Tibial nerve (tissue), 4 donors: ENCODE measurements at regions not wholly inside any gene's neighbourhood (a gene's known extent, or its start where the extent isn't known, plus 50 kb on each side); places are given as distances from the start of the nearest gene placed in this dataset.
"Not testable (repeated sequence)": the region's sequence is repeated elsewhere in the genome, so short reads cannot be mapped to it uniquely, and the experiment has no call there.

Source experiments
- DNase-seq, 2 donors: peaks; one replicate each; pipeline ENCODE4 v3.0.0-alpha.2; 2019; ENCODE audit warnings: low spot score in 2 of 2
- H3K27ac ChIP-seq, 4 donors: fragments of 200-600 bp; sonication (generic) in 3 of 4; one replicate each; pipeline ENCODE4 v1.5.1; 2017 to 2019; ENCODE audit warnings: mild to moderate bottlenecking in 1 of 4
- H3K27me3 ChIP-seq, 2 donors: fragments of 200-600 bp; sonication (generic) in 1 of 2; one replicate each; pipeline versions ENCODE4 v1.5.1 to v1.6.0; 2017 to 2019
- H3K36me3 ChIP-seq, 3 donors: fragments of 200-600 bp; sonication (generic); one replicate each; pipeline ENCODE4 v1.5.1; 2018 to 2019
- H3K4me1 ChIP-seq, 4 donors: fragments of 200-600 bp; sonication (generic) in 3 of 4; one replicate each; pipeline ENCODE4 v1.5.1; 2017 to 2019
- H3K4me3 ChIP-seq, 4 donors: fragments of 200-600 bp; sonication (generic) in 3 of 4; one replicate each; pipeline ENCODE4 v1.5.1; 2017 to 2019; ENCODE audit warnings: mild to moderate bottlenecking in 1 of 4, moderate library complexity in 1 of 4
- H3K9me3 ChIP-seq, 4 donors: fragments of 200-600 bp; sonication (generic) in 3 of 4; one replicate each; pipeline ENCODE4 v1.5.1; 2017 to 2019
- EP300 ChIP-seq, 2 donors: sonication (generic); formaldehyde crosslinking; IDR thresholded peaks; one replicate each; pipeline ENCODE4 v1.6.1; 2017; ENCODE audit warnings: antibody characterized with exemption in 2 of 2, mild to moderate bottlenecking in 1 of 2
- POLR2A ChIP-seq, 2 donors: fragments of 450-650 bp; IDR thresholded peaks; one replicate each; pipeline ENCODE4 v1.6.1; 2017; ENCODE audit warnings: antibody characterized with exemption in 2 of 2, mild to moderate bottlenecking in 2 of 2, moderate library complexity in 2 of 2
- WGBS, 2 donors: methylation state at CpG; one replicate each; pipeline ENCODE4 v1.1.5; 2018; 5-methylcytosine and 5-hydroxymethylcytosine counted together
- TF ChIP-seq, protein P1 (sequence below), 5 experiments: fragments of 200-600 bp in 3 of 5; fragments of 450-650 bp in 2 of 5; sonication (generic) in 3 of 5; IDR thresholded peaks; one replicate each; pipeline ENCODE4 v1.5.1; 2016 to 2019; ENCODE audit warnings: antibody characterized with exemption in 5 of 5, mild to moderate bottlenecking in 3 of 5, moderate library complexity in 2 of 5

- DNase-seq: no peak
- WGBS, 2 donors: 83 to 94% methylated on average over 6 to 7 of the region's 8 CpGs
- TF ChIP-seq POLR2A (IDR thresholded peaks at IDR 0.05) (no peak), EP300 (IDR thresholded peaks at IDR 0.05) (no peak)
- TF ChIP-seq, protein P1, sequence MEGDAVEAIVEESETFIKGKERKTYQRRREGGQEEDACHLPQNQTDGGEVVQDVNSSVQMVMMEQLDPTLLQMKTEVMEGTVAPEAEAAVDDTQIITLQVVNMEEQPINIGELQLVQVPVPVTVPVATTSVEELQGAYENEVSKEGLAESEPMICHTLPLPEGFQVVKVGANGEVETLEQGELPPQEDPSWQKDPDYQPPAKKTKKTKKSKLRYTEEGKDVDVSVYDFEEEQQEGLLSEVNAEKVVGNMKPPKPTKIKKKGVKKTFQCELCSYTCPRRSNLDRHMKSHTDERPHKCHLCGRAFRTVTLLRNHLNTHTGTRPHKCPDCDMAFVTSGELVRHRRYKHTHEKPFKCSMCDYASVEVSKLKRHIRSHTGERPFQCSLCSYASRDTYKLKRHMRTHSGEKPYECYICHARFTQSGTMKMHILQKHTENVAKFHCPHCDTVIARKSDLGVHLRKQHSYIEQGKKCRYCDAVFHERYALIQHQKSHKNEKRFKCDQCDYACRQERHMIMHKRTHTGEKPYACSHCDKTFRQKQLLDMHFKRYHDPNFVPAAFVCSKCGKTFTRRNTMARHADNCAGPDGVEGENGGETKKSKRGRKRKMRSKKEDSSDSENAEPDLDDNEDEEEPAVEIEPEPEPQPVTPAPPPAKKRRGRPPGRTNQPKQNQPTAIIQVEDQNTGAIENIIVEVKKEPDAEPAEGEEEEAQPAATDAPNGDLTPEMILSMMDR (IDR thresholded peaks at IDR 0.05): no peak
- Histone ChIP-seq H3K4me1 (no peaks in the 10 kb centered on the region), H3K27ac (no peak overlapping the region), H3K4me3 (no peak overlapping the region), H3K9me3 (peaks cover 0 to 6% (median 0%) of the 10 kb centered on the region in 4 donors), H3K27me3 (no peaks in the 10 kb centered on the region), H3K36me3 (no peaks in the 10 kb centered on the region)
Measured at GRCh38 chr2:77767388-77768076, 245.4 kb upstream of the LRRTM4 start.

DNA sequence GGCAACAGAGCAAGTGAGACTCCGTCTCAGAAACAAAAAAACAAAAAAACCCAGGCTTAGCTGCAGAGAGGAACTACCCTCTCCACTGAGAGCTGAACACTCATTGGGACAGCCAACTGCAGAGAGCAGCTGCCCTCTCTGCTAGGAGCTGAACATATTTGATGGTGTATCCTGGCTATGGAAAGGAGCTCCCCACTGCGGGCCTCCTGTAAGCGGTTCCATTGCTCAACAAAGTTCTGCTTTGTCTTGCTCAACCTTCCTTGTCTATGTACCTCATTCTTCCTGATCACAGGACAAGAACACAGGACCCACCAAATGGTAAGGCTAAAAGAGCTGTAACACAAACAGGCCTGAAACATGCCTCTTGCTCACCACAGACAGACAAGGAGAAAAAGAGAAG is 246.3 kb upstream of the LRRTM4 start:
- DNase-seq: no peak
- Histone ChIP-seq H3K27me3 (no peaks in the 10 kb centered on the region), H3K9me3 (peaks cover 0 to 6% (median 0%) of the 10 kb centered on the region in 4 donors), H3K4me1 (no peaks in the 10 kb centered on the region), H3K36me3 (no peaks in the 10 kb centered on the region), H3K4me3 (no peak overlapping the region), H3K27ac (no peak overlapping the region)
- TF ChIP-seq EP300 (IDR thresholded peaks at IDR 0.05) (no peak), POLR2A (IDR thresholded peaks at IDR 0.05) (no peak)
- TF ChIP-seq, protein P1 (IDR thresholded peaks at IDR 0.05): no peak
- 85 to 88% methylated on average over 3 of the region's 3 CpGs for WGBS, 2 donors

DNA sequence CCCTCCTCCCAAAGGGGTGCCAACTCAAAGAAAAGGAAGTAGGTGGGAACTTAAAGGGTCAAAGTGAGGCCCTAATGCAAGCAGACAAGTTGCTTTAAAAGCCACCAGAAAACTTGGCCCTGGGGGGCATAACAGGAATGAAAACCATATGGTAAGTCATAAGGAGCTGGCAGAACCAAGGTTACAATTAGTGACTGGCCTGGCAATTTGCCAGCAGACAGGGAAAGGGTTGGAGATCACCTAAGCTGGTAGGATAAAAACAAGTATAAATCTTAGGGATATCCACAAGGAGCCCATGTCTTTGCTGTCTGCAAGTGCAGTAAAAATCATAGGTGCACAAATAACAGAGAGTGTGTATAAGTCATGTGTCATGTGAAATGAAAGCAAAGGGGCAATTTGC is 256.7 kb upstream of the LRRTM4 start:
- Histone ChIP-seq H3K27me3 (no peaks in the 10 kb centered on the region), H3K27ac (no peak overlapping the region), H3K9me3 (peaks cover 0 to 5% (median 0%) of the 10 kb centered on the region in 4 donors), H3K4me3 (no peak overlapping the region), H3K36me3 (no peaks in the 10 kb centered on the region), H3K4me1 (no peaks in the 10 kb centered on the region)
- DNase-seq: no peak
- TF ChIP-seq EP300 (IDR thresholded peaks at IDR 0.05) (no peak), POLR2A (IDR thresholded peaks at IDR 0.05) (no peak)
- TF ChIP-seq, protein P1 (IDR thresholded peaks at IDR 0.05): no peak

- H3K36me3 ChIP-seq, H3K4me1 ChIP-seq, H3K4me3 ChIP-seq, DNase-seq, H3K9me3 ChIP-seq, H3K27ac ChIP-seq, H3K27me3 ChIP-seq: not testable (repeated sequence)
- WGBS, 2 donors: 97 to 100% methylated on average over 2 of the region's 2 CpGs
Measured at GRCh38 chr2:77793500-77793899, 271.3 kb upstream of the LRRTM4 start.

- no peak for DNase-seq
- H3K9me3 ChIP-seq: no peaks in the 10 kb centered on the region
- 86 to 87% methylated on average over 2 of the region's 2 CpGs for WGBS, 2 donors
- TF ChIP-seq POLR2A (IDR thresholded peaks at IDR 0.05): no peak
- no peak for TF ChIP-seq EP300 (IDR thresholded peaks at IDR 0.05)
- TF ChIP-seq, protein P1 (IDR thresholded peaks at IDR 0.05): no peak
- no peak overlapping the region for H3K4me3 ChIP-seq
- no peaks in the 10 kb centered on the region for H3K4me1 ChIP-seq
- H3K36me3 ChIP-seq: no peaks in the 10 kb centered on the region
- no peaks in the 10 kb centered on the region for H3K27me3 ChIP-seq
- no peak overlapping the region for H3K27ac ChIP-seq
Measured at GRCh38 chr2:77796397-77796796, 274.2 kb upstream of the LRRTM4 start.

DNA sequence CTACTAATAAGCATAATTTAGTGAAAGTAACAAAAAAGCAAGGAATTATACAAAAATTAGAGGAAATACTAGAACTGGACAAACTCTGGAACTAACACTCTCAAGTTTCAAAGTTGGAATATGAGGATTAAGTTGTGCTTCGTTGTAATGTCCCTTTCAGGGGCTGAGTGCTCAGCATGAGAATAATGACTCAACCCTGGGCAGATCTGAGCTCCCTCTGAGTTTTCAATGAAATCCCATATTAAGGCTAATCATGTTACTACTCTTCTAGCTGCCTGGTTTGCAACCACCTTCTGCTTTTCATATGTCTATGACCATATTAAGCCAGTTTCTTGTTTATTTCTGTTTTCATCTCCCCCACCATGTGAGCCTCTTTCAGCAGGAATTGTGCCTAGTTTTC is 274.9 kb upstream of the LRRTM4 start:
- Histone ChIP-seq H3K4me3 (no peak overlapping the region), H3K36me3 (no peaks in the 10 kb centered on the region), H3K27me3 (no peaks in the 10 kb centered on the region), H3K9me3 (no peaks in the 10 kb centered on the region), H3K27ac (no peak overlapping the region), H3K4me1 (no peaks in the 10 kb centered on the region)
- 0% methylated on average over 1 of the region's 1 CpG for WGBS, 2 donors
- no peak for DNase-seq
- TF ChIP-seq POLR2A (IDR thresholded peaks at IDR 0.05) (no peak), EP300 (IDR thresholded peaks at IDR 0.05) (no peak)
- TF ChIP-seq, protein P1 (IDR thresholded peaks at IDR 0.05): no peak
